ENCODE measurements at regions not wholly inside any gene's neighbourhood (a gene's known extent, or its start where the extent isn't known, plus 50 kb on each side); places are given as distances from the start of the nearest gene placed in this dataset.
A peak's percentile ranks its signal among the peaks of the same experiment; 100 is the strongest.

GRCh38 chr4:123300222-123301039 is 96.2 kb upstream of the SPRY1 start:
- no peak for DNase-seq
- CTCF ChIA-PET = no interaction called here
- no peak overlapping the region for H3K4me3 Mint-ChIP-seq
- H3K27me3 Mint-ChIP-seq (ENCODE audit: low read depth) = no peaks in the 10 kb centered on the region
- intact Hi-C loops (cut with micrococcal nuclease) = no loop called here
- H3K27ac Mint-ChIP-seq = no peak overlapping the region
- peaks cover 16% of the 10 kb centered on the region for H3K36me3 Mint-ChIP-seq (ENCODE audit: low read depth)
- peaks cover 5% of the 10 kb centered on the region for H3K9me3 Mint-ChIP-seq
- no peaks in the 10 kb centered on the region for H3K4me1 Mint-ChIP-seq (ENCODE audit: low read depth)

DNA sequence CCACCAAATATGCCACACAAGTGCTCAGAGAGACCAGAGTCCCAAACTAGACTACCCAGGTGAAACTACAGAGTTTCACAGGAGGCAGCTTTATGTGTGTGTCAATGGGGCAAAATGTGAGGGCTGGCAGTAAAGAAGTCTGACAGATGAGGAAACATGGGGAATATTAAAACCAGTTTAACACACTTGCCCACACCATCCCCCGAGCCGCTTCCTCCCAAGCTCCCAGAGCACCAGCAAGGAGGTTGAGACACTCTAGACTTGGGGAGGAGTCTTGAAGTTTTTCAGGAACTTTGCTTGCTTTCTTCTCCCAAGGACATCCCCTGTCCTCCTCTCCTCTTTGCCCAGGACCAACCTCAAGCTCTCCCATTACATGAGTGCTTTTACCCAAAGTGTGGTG is 94.7 kb upstream of the SPRY1 start:
- CTCF ChIA-PET = interaction anchor here (0.6 kb wide), 1 partner anchor 221 kb away, joined by 6 read pairs; no protein-coding TSS in a partner anchor

DNA sequence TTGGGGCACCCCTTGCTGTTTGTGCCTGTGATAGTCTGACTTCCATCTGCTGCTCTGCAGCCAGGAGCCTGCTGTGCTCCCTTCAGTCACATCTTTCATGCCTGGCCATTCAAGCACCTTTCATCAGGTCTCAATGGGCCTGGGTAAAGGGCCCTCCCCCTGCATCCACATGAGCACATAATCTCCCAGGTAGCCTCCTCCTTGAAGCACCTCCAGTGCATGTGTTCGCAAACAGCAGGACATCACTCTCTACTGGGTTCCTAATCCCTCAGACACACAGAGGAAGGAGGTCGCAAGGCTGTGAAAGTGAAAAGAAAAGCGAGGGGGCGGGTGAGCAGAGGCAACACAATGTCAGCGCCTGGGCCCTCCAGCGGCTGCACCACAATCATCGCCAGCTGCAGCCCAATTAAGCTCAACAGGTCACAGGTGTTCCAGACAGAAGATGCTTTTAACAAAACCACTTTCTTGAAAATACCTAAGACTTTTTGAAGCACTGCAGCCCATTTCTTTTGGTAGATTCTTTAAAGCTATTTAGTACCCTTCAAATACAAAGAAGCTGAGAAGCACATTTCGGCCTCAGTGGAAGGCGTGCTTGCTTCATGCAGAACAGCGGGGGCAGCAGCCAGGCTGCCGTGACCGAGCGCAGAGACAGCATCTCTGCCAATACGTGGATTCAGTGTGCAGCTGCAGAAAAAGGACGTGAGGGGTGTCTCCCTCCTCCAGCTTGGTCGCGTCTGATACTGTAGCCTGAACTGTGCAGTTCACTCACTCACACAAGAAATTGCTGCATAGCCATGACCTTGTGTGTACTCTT is 92.2 kb upstream of the SPRY1 start:
- peak; percentile 14 for DNase-seq
- Mint-ChIP-seq H3K36me3 (ENCODE audit: low read depth) (peaks cover 17% of the 10 kb centered on the region), H3K9me3 (no peaks in the 10 kb centered on the region), H3K27me3 (ENCODE audit: low read depth) (no peaks in the 10 kb centered on the region), H3K27ac (no peak overlapping the region), H3K4me1 (ENCODE audit: low read depth) (no peaks in the 10 kb centered on the region), H3K4me3 (no peak overlapping the region)
- intact Hi-C loops (cut with micrococcal nuclease) = no loop called here
- CTCF ChIA-PET = no interaction called here

More for the DNA sequence above, 94.7 kb upstream of the SPRY1 start:
- H3K27me3 Mint-ChIP-seq (ENCODE audit: low read depth) = no peaks in the 10 kb centered on the region
- H3K4me1 Mint-ChIP-seq (ENCODE audit: low read depth) = no peaks in the 10 kb centered on the region
- no peak for DNase-seq
- no peak overlapping the region for H3K4me3 Mint-ChIP-seq
- H3K27ac Mint-ChIP-seq = no peak overlapping the region
- H3K9me3 Mint-ChIP-seq = peaks cover 2% of the 10 kb centered on the region
- intact Hi-C loops (cut with micrococcal nuclease) = no loop called here
- H3K36me3 Mint-ChIP-seq (ENCODE audit: low read depth) = peaks cover 10% of the 10 kb centered on the region

GRCh38 chr4:123305736-123306135 is 90.9 kb upstream of the SPRY1 start:
- CTCF ChIA-PET = no interaction called here
- Mint-ChIP-seq H3K27ac (no peak overlapping the region), H3K36me3 (ENCODE audit: low read depth) (peaks cover 21% of the 10 kb centered on the region), H3K4me3 (no peak overlapping the region), H3K27me3 (ENCODE audit: low read depth) (no peaks in the 10 kb centered on the region), H3K4me1 (ENCODE audit: low read depth) (no peaks in the 10 kb centered on the region), H3K9me3 (no peaks in the 10 kb centered on the region)
- DNase-seq = no peak
- intact Hi-C loops (cut with micrococcal nuclease) = no loop called here

DNA sequence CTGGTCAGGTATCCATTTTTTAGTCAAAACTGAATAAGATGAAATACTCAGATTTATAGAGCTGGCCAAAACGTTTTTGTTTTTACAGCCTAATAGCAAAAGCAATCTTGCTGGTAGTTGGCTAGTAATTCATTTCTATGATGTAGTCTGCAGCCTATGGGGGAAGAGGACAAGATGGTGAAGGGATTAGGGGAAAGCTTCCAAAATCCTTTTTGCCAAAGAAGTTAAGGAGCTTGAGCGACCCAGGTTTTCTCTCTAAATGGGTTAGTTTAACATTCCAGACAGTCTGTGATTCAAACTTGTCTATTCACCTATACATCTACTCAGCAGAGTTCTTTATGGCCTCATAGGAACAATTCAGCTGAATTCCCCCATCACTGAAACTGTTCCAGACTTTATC is 89.8 kb upstream of the SPRY1 start:
- Mint-ChIP-seq H3K4me3 (no peak overlapping the region), H3K9me3 (no peaks in the 10 kb centered on the region), H3K36me3 (ENCODE audit: low read depth) (peaks cover 23% of the 10 kb centered on the region), H3K27me3 (ENCODE audit: low read depth) (no peaks in the 10 kb centered on the region), H3K4me1 (ENCODE audit: low read depth) (no peaks in the 10 kb centered on the region), H3K27ac (no peak overlapping the region)
- intact Hi-C loops (cut with micrococcal nuclease) = no loop called here
- no peak for DNase-seq
- CTCF ChIA-PET = interaction anchor here (0.9 kb wide), 1 partner anchor 85 kb away, joined by 3 read pairs; no protein-coding TSS in a partner anchor

GRCh38 chr4:123308667-123309066 is 87.9 kb upstream of the SPRY1 start:
- CTCF ChIA-PET = no interaction called here
- no peaks in the 10 kb centered on the region for H3K9me3 Mint-ChIP-seq
- peaks cover 33% of the 10 kb centered on the region for H3K36me3 Mint-ChIP-seq (ENCODE audit: low read depth)
- no peak overlapping the region for H3K4me3 Mint-ChIP-seq
- no peaks in the 10 kb centered on the region for H3K4me1 Mint-ChIP-seq (ENCODE audit: low read depth)
- no peak for DNase-seq
- no peak overlapping the region for H3K27ac Mint-ChIP-seq
- intact Hi-C loops (cut with micrococcal nuclease) = no loop called here
- no peaks in the 10 kb centered on the region for H3K27me3 Mint-ChIP-seq (ENCODE audit: low read depth)

DNA sequence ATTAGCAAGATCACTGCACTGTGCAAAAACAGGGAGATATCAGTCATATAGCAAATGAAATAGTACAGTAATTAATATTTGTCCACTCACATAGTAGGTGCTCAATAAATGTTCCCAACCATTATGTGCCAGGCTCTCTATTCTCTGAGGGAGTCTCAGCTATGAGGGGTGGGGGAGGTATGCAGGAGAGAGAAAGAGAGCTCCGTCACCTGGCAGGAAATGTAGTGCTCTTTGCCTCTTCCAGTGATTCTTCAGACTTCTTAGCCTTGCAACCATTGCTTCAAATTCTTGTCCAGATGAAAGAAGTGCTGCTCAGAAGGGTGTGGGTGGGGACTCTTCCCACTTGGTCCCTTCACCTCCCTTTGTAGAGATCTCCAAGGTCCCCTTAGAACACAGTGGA is 84.5 kb upstream of the SPRY1 start:
- CTCF ChIA-PET = interaction anchor here (0.7 kb wide), 1 partner anchor 10 kb away, joined by 4 read pairs; no protein-coding TSS in a partner anchor
- Mint-ChIP-seq H3K4me1 (ENCODE audit: low read depth) (no peaks in the 10 kb centered on the region), H3K27ac (no peak overlapping the region), H3K4me3 (no peak overlapping the region), H3K27me3 (ENCODE audit: low read depth) (no peaks in the 10 kb centered on the region), H3K36me3 (ENCODE audit: low read depth) (peaks cover 46% of the 10 kb centered on the region), H3K9me3 (peaks cover 1% of the 10 kb centered on the region)
- no peak for DNase-seq
- intact Hi-C loops (cut with micrococcal nuclease) = no loop called here

- H3K27ac Mint-ChIP-seq = no peak overlapping the region
- H3K36me3 Mint-ChIP-seq (ENCODE audit: low read depth) = peaks cover 52% of the 10 kb centered on the region
Measured at GRCh38 chr4:123312951-123313592, 83.5 kb upstream of the SPRY1 start.

DNA sequence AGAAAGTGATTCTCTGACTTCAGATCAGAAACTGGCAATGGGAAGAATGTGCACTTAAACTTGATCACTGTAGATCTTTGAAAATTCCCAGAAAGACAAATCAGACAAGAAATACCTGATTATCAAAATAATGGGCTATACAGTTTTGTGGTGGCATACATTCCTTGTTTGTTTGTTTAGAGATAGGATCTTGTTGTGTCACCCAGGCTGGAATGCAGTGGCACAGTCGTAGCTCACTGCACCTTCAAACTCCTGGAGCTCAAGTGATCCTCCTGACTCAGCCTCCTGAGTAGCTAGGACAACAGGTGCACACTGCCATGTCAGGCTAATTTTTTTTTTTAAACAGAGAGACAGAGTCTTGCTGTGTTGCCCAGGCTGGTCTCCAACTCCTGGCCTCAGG is 81.0 kb upstream of the SPRY1 start:
- Mint-ChIP-seq H3K9me3 (peaks cover 25% of the 10 kb centered on the region), H3K4me3 (no peak overlapping the region), H3K27ac (no peak overlapping the region), H3K4me1 (ENCODE audit: low read depth) (no peaks in the 10 kb centered on the region), H3K36me3 (ENCODE audit: low read depth) (peaks cover 43% of the 10 kb centered on the region), H3K27me3 (ENCODE audit: low read depth) (no peaks in the 10 kb centered on the region)
- intact Hi-C loops (cut with micrococcal nuclease) = no loop called here
- DNase-seq = no peak
- CTCF ChIA-PET = no interaction called here

More at GRCh38 chr4:123312951-123313592, 83.5 kb upstream of the SPRY1 start:
- CTCF ChIA-PET = interaction anchor here (0.7 to 0.8 kb wide), 2 partner anchors 9 to 94 kb away, joined by 4 read pairs; no protein-coding TSS in a partner anchor
- no peak overlapping the region for H3K4me3 Mint-ChIP-seq
- no peaks in the 10 kb centered on the region for H3K27me3 Mint-ChIP-seq (ENCODE audit: low read depth)
- intact Hi-C loops (cut with micrococcal nuclease) = no loop called here
- DNase-seq = no peak
- H3K4me1 Mint-ChIP-seq (ENCODE audit: low read depth) = no peaks in the 10 kb centered on the region
- peaks cover 7% of the 10 kb centered on the region for H3K9me3 Mint-ChIP-seq

DNA sequence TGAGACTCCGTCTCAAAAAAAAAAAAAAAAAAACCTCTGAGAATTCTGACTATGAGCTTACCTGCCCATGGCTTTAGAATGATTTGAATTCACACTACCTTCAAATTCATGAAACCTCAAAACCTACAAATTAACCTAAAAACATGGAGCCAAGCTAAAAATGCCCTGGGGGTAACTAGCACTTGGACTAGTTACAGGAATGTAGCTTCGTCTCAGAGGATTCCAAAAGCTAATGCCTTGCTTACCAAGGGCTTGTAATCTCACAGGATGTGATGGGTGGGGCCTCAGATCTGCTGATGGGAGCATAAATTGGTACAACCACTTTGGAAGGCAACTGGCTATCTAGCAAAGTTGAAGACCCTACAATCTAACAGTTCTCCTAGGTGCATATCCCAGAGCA is 79.4 kb upstream of the SPRY1 start:
- H3K27ac Mint-ChIP-seq = no peak overlapping the region
- intact Hi-C loops (cut with micrococcal nuclease) = no loop called here
- no peaks in the 10 kb centered on the region for H3K27me3 Mint-ChIP-seq (ENCODE audit: low read depth)
- H3K4me1 Mint-ChIP-seq (ENCODE audit: low read depth) = no peaks in the 10 kb centered on the region
- DNase-seq = no peak
- H3K4me3 Mint-ChIP-seq = no peak overlapping the region
- peaks cover 38% of the 10 kb centered on the region for H3K36me3 Mint-ChIP-seq (ENCODE audit: low read depth)
- CTCF ChIA-PET = no interaction called here
- peaks cover 34% of the 10 kb centered on the region for H3K9me3 Mint-ChIP-seq

DNA sequence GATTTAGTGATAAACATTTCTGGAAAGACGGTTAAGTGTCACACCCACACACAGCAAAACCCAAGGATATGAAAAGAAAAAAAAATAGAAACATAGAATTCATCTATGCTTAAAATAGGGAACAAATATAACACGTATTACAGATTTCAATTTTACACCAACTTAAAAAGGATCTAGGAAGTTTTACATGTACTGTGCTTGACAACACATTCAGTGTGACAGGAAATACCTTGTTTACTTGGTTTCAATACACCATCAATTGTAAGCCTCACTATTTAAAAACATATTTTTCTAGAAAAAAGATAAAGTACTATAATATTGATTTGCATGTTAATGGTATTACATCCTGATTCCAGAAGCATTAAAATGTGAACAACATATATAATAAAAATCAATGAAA is 77.0 kb upstream of the SPRY1 start:
- no peak for DNase-seq
- no peaks in the 10 kb centered on the region for H3K4me1 Mint-ChIP-seq (ENCODE audit: low read depth)
- CTCF ChIA-PET = no interaction called here
- no peak overlapping the region for H3K4me3 Mint-ChIP-seq
- H3K9me3 Mint-ChIP-seq = peaks cover 51% of the 10 kb centered on the region
- H3K36me3 Mint-ChIP-seq (ENCODE audit: low read depth) = peaks cover 24% of the 10 kb centered on the region
- intact Hi-C loops (cut with micrococcal nuclease) = loop anchor here (10.0 kb wide), 1 partner anchor 195 kb away; no protein-coding TSS in a partner anchor
- H3K27me3 Mint-ChIP-seq (ENCODE audit: low read depth) = no peaks in the 10 kb centered on the region
- no peak overlapping the region for H3K27ac Mint-ChIP-seq

- Mint-ChIP-seq H3K36me3 (ENCODE audit: low read depth) (peaks cover 2% of the 10 kb centered on the region), H3K9me3 (peaks cover 42% of the 10 kb centered on the region), H3K27ac (no peak overlapping the region), H3K4me1 (ENCODE audit: low read depth) (no peaks in the 10 kb centered on the region), H3K27me3 (ENCODE audit: low read depth) (no peaks in the 10 kb centered on the region), H3K4me3 (no peak overlapping the region)
- CTCF ChIA-PET = no interaction called here
- intact Hi-C loops (cut with micrococcal nuclease) = loop anchor here (10.0 kb wide), 1 partner anchor 199 kb away; no protein-coding TSS in a partner anchor
- no peak for DNase-seq
Measured at GRCh38 chr4:123323998-123324397, 72.6 kb upstream of the SPRY1 start.
